ENCODE measurements at regions not wholly inside any gene's neighbourhood (a gene's known extent, or its start where the extent isn't known, plus 50 kb on each side); places are given as distances from the start of the nearest gene placed in this dataset.

GRCh38 chr17:56680676-56681075, 87.2 kb downstream of the NOG start:
- no peak overlapping the region for H3K4me3 ChIP-seq (ENCODE audit: low read depth, low read length)
- CTCF ChIA-PET: interaction anchor here (0.8 to 3.7 kb wide), 5 partner anchors 12 to 36 kb away, joined by 3 to 30 read pairs (median 4); no protein-coding TSS in a partner anchor
- DNase-seq (ENCODE audit: low read depth, low spot score): no peak
- POLR2A ChIA-PET: interaction anchor here (2.0 kb wide), 1 partner anchor 19 kb away, joined by 8 read pairs; no protein-coding TSS in a partner anchor
- TF ChIP-seq CTCF (IDR thresholded peaks at IDR 0.05; ENCODE audit: insufficient read depth, low read length, missing control alignments): no peak

GRCh38 chr17:56681561-56682266, 88.2 kb downstream of the NOG start:
- ChIA-PET CTCF (interaction anchor here (0.9 to 3.7 kb wide), 5 partner anchors 9 to 35 kb away, joined by 3 to 30 read pairs (median 3); no protein-coding TSS in a partner anchor), POLR2A (interaction anchor here (1.0 to 2.0 kb wide), 3 partner anchors 12 to 75 kb away, joined by 4 to 8 read pairs (median 4); no protein-coding TSS in a partner anchor)
- no peak for TF ChIP-seq CTCF (IDR thresholded peaks at IDR 0.05; ENCODE audit: insufficient read depth, low read length, missing control alignments)
- no peak overlapping the region for H3K4me3 ChIP-seq (ENCODE audit: low read depth, low read length)
- DNase-seq (ENCODE audit: low read depth, low spot score): peak; percentile 54

GRCh38 chr17:56688151-56688550, 94.7 kb downstream of the NOG start:
- H3K4me3 ChIP-seq (ENCODE audit: low read depth, low read length): no peak overlapping the region
- ChIA-PET POLR2A (no interaction called here), CTCF (interaction anchor here (2.3 kb wide), 1 partner anchor 28 kb away, joined by 14 read pairs; no protein-coding TSS in a partner anchor)
- no peak for DNase-seq (ENCODE audit: low read depth, low spot score)
- no peak for TF ChIP-seq CTCF (IDR thresholded peaks at IDR 0.05; ENCODE audit: insufficient read depth, low read length, missing control alignments)

GRCh38 chr17:56690441-56691291, 97.2 kb downstream of the NOG start:
- no peak for TF ChIP-seq CTCF (IDR thresholded peaks at IDR 0.05; ENCODE audit: insufficient read depth, low read length, missing control alignments)
- CTCF ChIA-PET: interaction anchor here (0.9 to 2.1 kb wide), 4 partner anchors 9 to 129 kb away, joined by 3 to 7 read pairs (median 3); no protein-coding TSS in a partner anchor
- DNase-seq (ENCODE audit: low read depth, low spot score): no peak
- POLR2A ChIA-PET: no interaction called here
- H3K4me3 ChIP-seq (ENCODE audit: low read depth, low read length): no peak overlapping the region

GRCh38 chr17:56694825-56695224, 101.3 kb downstream of the NOG start:
- ChIA-PET POLR2A (no interaction called here), CTCF (interaction anchor here (0.8 to 6.0 kb wide), 4 partner anchors 12 to 103 kb away, joined by 3 to 32 read pairs (median 4); no protein-coding TSS in a partner anchor)
- TF ChIP-seq CTCF (IDR thresholded peaks at IDR 0.05; ENCODE audit: insufficient read depth, low read length, missing control alignments): no peak
- H3K4me3 ChIP-seq (ENCODE audit: low read depth, low read length): no peak overlapping the region
- peak; percentile 57 for DNase-seq (ENCODE audit: low read depth, low spot score)

- CTCF ChIA-PET: interaction anchor here (1.2 to 6.0 kb wide), 2 partner anchors 15 to 19 kb away, joined by 3 to 32 read pairs; no protein-coding TSS in a partner anchor
- DNase-seq (ENCODE audit: low read depth, low spot score): no peak
- no peak for TF ChIP-seq CTCF (IDR thresholded peaks at IDR 0.05; ENCODE audit: insufficient read depth, low read length, missing control alignments)
- POLR2A ChIA-PET: no interaction called here
- no peak overlapping the region for H3K4me3 ChIP-seq (ENCODE audit: low read depth, low read length)
Observed at GRCh38 chr17:56697190-56697589, 103.7 kb downstream of the NOG start.
